ENCODE measurements at regions not wholly inside any gene's neighbourhood (a gene's known extent, or its start where the extent isn't known, plus 50 kb on each side); places are given as distances from the start of the nearest gene placed in this dataset. TPM values are rescaled to one million over a fixed set of nuclear protein-coding genes. Genes with fewer than 3 reads are reported as not detected.
"Not testable (repeated sequence)": the region's sequence is repeated elsewhere in the genome, so short reads cannot be mapped to it uniquely, and the experiment has no call there.

- CTCF ChIA-PET; H3K27me3 ChIP-seq (ENCODE audit: control insufficient read depth, insufficient read depth, low read length); DNase-seq (ENCODE audit: low read depth, low spot score); H3K27ac ChIP-seq (ENCODE audit: low read depth, low read length); POLR2A ChIA-PET; H3K4me3 ChIP-seq (ENCODE audit: low read depth, low read length); H3K9me3 ChIP-seq (ENCODE audit: control insufficient read depth, insufficient read depth, low read length): not testable (repeated sequence)
Measured at GRCh38 chr21:9074772-9075171, 1446.6 kb upstream of the TPTE start.

- H3K27ac ChIP-seq (ENCODE audit: low read depth, low read length); H3K4me3 ChIP-seq (ENCODE audit: low read depth, low read length); DNase-seq (ENCODE audit: low read depth, low spot score); CTCF ChIA-PET; H3K27me3 ChIP-seq (ENCODE audit: control insufficient read depth, insufficient read depth, low read length); H3K9me3 ChIP-seq (ENCODE audit: control insufficient read depth, insufficient read depth, low read length); POLR2A ChIA-PET: not testable (repeated sequence)
Measured at GRCh38 chr21:9083091-9083826, 1438.1 kb upstream of the TPTE start.

GRCh38 chr21:9086299-9086698 is 1435.1 kb upstream of the TPTE start:
- H3K4me3 ChIP-seq (ENCODE audit: low read depth, low read length); CTCF ChIA-PET; H3K9me3 ChIP-seq (ENCODE audit: control insufficient read depth, insufficient read depth, low read length); DNase-seq (ENCODE audit: low read depth, low spot score); POLR2A ChIA-PET; H3K27ac ChIP-seq (ENCODE audit: low read depth, low read length); H3K27me3 ChIP-seq (ENCODE audit: control insufficient read depth, insufficient read depth, low read length): not testable (repeated sequence)

GRCh38 chr21:9087816-9088215 is 1433.6 kb upstream of the TPTE start:
- H3K4me3 ChIP-seq (ENCODE audit: low read depth, low read length); H3K27me3 ChIP-seq (ENCODE audit: control insufficient read depth, insufficient read depth, low read length); POLR2A ChIA-PET; H3K9me3 ChIP-seq (ENCODE audit: control insufficient read depth, insufficient read depth, low read length); CTCF ChIA-PET; H3K27ac ChIP-seq (ENCODE audit: low read depth, low read length); DNase-seq (ENCODE audit: low read depth, low spot score): not testable (repeated sequence)

- H3K27ac ChIP-seq (ENCODE audit: low read depth, low read length); H3K9me3 ChIP-seq (ENCODE audit: control insufficient read depth, insufficient read depth, low read length); DNase-seq (ENCODE audit: low read depth, low spot score); POLR2A ChIA-PET; H3K27me3 ChIP-seq (ENCODE audit: control insufficient read depth, insufficient read depth, low read length); CTCF ChIA-PET; H3K4me3 ChIP-seq (ENCODE audit: low read depth, low read length): not testable (repeated sequence)
Measured at GRCh38 chr21:9129741-9130140, 1391.6 kb upstream of the TPTE start.

- H3K27me3 ChIP-seq (ENCODE audit: control insufficient read depth, insufficient read depth, low read length); H3K9me3 ChIP-seq (ENCODE audit: control insufficient read depth, insufficient read depth, low read length); H3K27ac ChIP-seq (ENCODE audit: low read depth, low read length); H3K4me3 ChIP-seq (ENCODE audit: low read depth, low read length); POLR2A ChIA-PET; CTCF ChIA-PET; DNase-seq (ENCODE audit: low read depth, low spot score): not testable (repeated sequence)
Measured at GRCh38 chr21:9130817-9131216, 1390.6 kb upstream of the TPTE start.

Small RNAs in the stretch of these regions (small RNA-seq; reads per million reads assigned to genes)
- gene CR392039.1 (ENCODE audit: insufficient read length, low read depth): not detected
